ENCODE measurements at regions not wholly inside any gene's neighbourhood (a gene's known extent, or its start where the extent isn't known, plus 50 kb on each side); places are given as distances from the start of the nearest gene placed in this dataset.

DNA sequence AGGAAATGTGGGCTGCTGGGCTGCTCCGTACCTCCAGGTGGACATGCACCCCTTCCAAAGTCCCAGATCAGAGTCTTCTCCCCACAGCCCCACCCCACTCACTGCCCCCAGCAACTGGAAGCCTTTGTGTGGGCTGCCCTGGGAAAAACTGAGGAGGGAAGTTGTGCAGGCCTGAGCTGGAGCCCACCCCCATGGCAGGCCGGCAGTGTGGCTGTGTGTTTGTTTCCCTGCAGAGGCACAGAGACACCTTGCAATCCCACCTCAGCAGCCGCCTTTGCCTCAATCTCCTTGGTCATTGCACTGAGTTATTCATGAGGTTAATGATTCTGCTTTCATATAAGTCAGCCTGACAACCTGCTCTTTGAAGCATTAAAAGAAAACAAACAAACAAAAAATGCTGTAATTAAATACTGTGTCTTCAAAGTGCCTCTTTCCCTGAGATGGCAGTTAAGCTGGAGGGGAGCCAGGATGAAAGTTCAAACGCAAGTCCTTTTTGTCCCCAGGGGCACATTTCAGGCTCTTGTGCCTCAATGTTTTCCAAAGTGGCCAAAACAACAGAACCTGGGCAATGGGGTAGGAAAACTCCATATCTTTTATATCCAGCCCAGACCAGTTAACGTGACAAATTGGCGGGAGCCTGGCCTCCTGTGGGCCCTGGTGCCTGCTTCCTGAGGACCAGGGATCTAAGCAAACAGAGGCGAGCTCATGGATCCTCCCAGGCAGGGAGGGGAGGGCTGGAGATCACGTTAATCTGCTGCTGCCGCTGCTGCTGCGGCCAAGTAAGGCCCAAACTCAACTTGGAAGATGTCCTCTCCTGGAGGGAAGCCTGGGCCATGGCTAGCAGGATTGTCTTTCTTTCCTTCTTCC lies 51.9 kb upstream of the TSPAN11 start:
- TF ChIP-seq POLR2AphosphoS5 (IDR thresholded peaks at IDR 0.05; ENCODE audit: low read depth) = no peak
- TF ChIP-seq, protein P1, sequence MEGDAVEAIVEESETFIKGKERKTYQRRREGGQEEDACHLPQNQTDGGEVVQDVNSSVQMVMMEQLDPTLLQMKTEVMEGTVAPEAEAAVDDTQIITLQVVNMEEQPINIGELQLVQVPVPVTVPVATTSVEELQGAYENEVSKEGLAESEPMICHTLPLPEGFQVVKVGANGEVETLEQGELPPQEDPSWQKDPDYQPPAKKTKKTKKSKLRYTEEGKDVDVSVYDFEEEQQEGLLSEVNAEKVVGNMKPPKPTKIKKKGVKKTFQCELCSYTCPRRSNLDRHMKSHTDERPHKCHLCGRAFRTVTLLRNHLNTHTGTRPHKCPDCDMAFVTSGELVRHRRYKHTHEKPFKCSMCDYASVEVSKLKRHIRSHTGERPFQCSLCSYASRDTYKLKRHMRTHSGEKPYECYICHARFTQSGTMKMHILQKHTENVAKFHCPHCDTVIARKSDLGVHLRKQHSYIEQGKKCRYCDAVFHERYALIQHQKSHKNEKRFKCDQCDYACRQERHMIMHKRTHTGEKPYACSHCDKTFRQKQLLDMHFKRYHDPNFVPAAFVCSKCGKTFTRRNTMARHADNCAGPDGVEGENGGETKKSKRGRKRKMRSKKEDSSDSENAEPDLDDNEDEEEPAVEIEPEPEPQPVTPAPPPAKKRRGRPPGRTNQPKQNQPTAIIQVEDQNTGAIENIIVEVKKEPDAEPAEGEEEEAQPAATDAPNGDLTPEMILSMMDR (conservative IDR thresholded peaks at IDR 0.05; ENCODE audit: low read depth in 2 of 2) = no peak
- TF ChIP-seq EZH2 (IDR thresholded peaks at IDR 0.05; ENCODE audit: low read depth, unreplicated experiment) = no peak
- TF ChIP-seq CREB1 (CRISPR knock-in tag; IDR thresholded peaks at IDR 0.05; ENCODE audit: low read depth) = no peak
- TF ChIP-seq JUNB (IDR thresholded peaks at IDR 0.05; ENCODE audit: unreplicated experiment) = no peak
